ENCODE measurements at regions not wholly inside any gene's neighbourhood (a gene's known extent, or its start where the extent isn't known, plus 50 kb on each side); places are given as distances from the start of the nearest gene placed in this dataset.

DNA sequence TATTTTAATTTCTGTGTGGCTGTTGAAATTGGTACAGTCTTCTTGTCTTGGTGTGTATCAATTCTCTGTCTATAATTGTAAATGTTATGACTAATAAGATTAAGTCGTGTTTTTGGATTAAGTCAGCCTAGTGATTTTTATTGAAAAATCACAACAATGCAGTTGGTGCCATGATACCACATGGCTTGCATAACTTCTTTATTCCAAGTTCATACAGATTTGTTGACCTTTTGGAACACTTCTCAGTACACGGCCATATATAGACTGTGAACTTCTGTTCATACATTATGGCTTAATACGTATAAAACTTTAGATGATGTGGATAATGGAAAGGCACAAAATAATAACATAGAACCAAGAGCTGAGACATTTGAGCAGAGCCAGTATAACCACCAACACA, 121.2 kb upstream of the NAALADL2 start:
- DNase-seq (ENCODE audit: low read depth in 1 of 2, low spot score in 2 of 2) (no peak), FAIRE-seq (no peak)
- no peak overlapping the region for H2AK5ac ChIP-seq (ENCODE audit: low read depth, low read length)
- no peaks in the 10 kb centered on the region for H4K20me1 ChIP-seq (replicated peaks in 1 of 2; ENCODE audit: control insufficient read depth in 1 of 2, insufficient read depth in 2 of 2, low read length in 2 of 2)
- no peak overlapping the region for H2BK20ac ChIP-seq (ENCODE audit: low read length)
- H3K23ac ChIP-seq (ENCODE audit: insufficient read length) = no peak overlapping the region
- no peaks in the 10 kb centered on the region for H3K36me3 ChIP-seq (ENCODE audit: control insufficient read depth in 2 of 4, insufficient read depth in 4 of 4, low read length in 3 of 4)
- H3K4me1 ChIP-seq (replicated peaks in 1 of 4; ENCODE audit: control insufficient read depth in 3 of 4, insufficient read depth in 4 of 4, low read length in 3 of 4) = no peaks in the 10 kb centered on the region
- ChIA-PET CTCF (ENCODE audit: partially characterized antibody) (no interaction called here), POLR2A (ENCODE audit: partially characterized antibody) (no interaction called here)
- H3K18ac ChIP-seq (ENCODE audit: extremely low read depth, low read length) = no peak overlapping the region
- H2BK15ac ChIP-seq (ENCODE audit: low read length) = no peak overlapping the region
- H3K14ac ChIP-seq (ENCODE audit: insufficient read length) = no peak overlapping the region
- H3K56ac ChIP-seq (replicated peaks; ENCODE audit: insufficient read length, low read depth, low read length) = no peak overlapping the region
- no peaks in the 10 kb centered on the region for H3K27me3 ChIP-seq (replicated peaks in 1 of 4; ENCODE audit: control insufficient read depth in 3 of 4, extremely low read depth in 1 of 4, insufficient read depth in 3 of 4, low read length in 3 of 4)
- no peak overlapping the region for H3K4ac ChIP-seq (replicated peaks; ENCODE audit: insufficient read length, low read depth, low read length)
- no peak overlapping the region for H3K4me2 ChIP-seq (ENCODE audit: insufficient read depth in 1 of 2, low read depth in 2 of 2, low read length in 2 of 2)
- no peak for TF ChIP-seq SIN3A (conservative IDR thresholded peaks at IDR 0.05 in 1 of 2, IDR thresholded peaks at IDR 0.05 in 1 of 2; ENCODE audit: low read depth in 1 of 2, low read length in 2 of 2)
- H2AFZ ChIP-seq (ENCODE audit: low read length) = no peak overlapping the region
- H4K5ac ChIP-seq (ENCODE audit: insufficient read length, low read depth, low read length) = no peak overlapping the region
- H4K91ac ChIP-seq (replicated peaks; ENCODE audit: insufficient read length, low read length) = no peak overlapping the region
- WGBS, 2 experiments (ENCODE audit: extremely low coverage in 1 of 2, insufficient coverage in 1 of 2, insufficient read length in 1 of 2, insufficient replicate concordance in 2 of 2, low coverage in 1 of 2, low lambda C conversion rate in 2 of 2, missing lambda C conversion rate in 1 of 2) = 94% methylated on average over 3 of the region's 3 CpGs; no CpG with 5 or more reads in 1 of the 2 experiments
- no peaks in the 10 kb centered on the region for H3K79me1 ChIP-seq (ENCODE audit: low read depth, low read length)
- H2BK120ac ChIP-seq (replicated peaks; ENCODE audit: low read depth, low read length) = no peak overlapping the region
- H4K8ac ChIP-seq (ENCODE audit: extremely low read depth, insufficient read depth, low read length) = no peak overlapping the region
- no peak overlapping the region for H2BK5ac ChIP-seq (ENCODE audit: low read depth, low read length)
- H3K4me3 ChIP-seq (ENCODE audit: extremely low read depth in 1 of 4, insufficient read depth in 2 of 4, low read depth in 3 of 4, low read length in 4 of 4) = no peak overlapping the region
- no peak overlapping the region for H2BK12ac ChIP-seq (ENCODE audit: low read depth, low read length)
- H3K27ac ChIP-seq (ENCODE audit: low read depth, low read length) = no peak overlapping the region
- no peaks in the 10 kb centered on the region for H3K23me2 ChIP-seq (ENCODE audit: low read depth, low read length)
- no peaks in the 10 kb centered on the region for H3K79me2 ChIP-seq (ENCODE audit: control insufficient read depth in 1 of 2, insufficient read depth in 2 of 2, low read length in 2 of 2)
- peaks cover 5 to 10% of the 10 kb centered on the region in 2 experiments; a peak in 3 of 4 replicates for H3K9me3 ChIP-seq (ENCODE audit: insufficient read depth in 2 of 2, low read depth in 1 of 2, low read length in 1 of 2)
- no peak overlapping the region for H3K9ac ChIP-seq (replicated peaks in 1 of 4; ENCODE audit: extremely low read depth in 1 of 4, low read depth in 3 of 4, low read length in 3 of 4)
